ENCODE measurements at regions not wholly inside any gene's neighbourhood (a gene's known extent, or its start where the extent isn't known, plus 50 kb on each side); places are given as distances from the start of the nearest gene placed in this dataset.

DNA sequence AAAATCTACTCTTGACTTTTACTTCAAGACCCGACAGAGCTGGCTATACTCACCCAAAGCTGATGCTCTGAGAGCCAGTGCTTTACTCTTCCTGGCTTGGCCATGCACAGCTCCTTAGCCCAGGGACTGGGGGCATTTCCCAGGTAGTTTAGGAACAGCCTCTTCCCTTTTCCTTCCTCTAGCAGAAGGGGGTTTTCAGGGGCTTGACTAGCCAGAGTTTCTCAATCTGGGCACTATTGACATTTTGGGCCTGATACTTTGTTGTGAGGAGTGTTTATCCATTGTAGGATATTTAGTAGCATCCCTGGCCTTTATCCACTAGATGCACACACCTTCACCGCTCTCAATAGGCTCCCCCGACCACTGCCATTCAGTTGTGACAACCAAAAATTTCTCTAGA is 50.0 kb upstream of the RFX3 start:
- ATAC-seq (no peak), DNase-seq (no peak)
- no peaks in the 10 kb centered on the region for H3K36me3 ChIP-seq (ENCODE audit: low read depth)
- TF ChIP-seq, protein P1, sequence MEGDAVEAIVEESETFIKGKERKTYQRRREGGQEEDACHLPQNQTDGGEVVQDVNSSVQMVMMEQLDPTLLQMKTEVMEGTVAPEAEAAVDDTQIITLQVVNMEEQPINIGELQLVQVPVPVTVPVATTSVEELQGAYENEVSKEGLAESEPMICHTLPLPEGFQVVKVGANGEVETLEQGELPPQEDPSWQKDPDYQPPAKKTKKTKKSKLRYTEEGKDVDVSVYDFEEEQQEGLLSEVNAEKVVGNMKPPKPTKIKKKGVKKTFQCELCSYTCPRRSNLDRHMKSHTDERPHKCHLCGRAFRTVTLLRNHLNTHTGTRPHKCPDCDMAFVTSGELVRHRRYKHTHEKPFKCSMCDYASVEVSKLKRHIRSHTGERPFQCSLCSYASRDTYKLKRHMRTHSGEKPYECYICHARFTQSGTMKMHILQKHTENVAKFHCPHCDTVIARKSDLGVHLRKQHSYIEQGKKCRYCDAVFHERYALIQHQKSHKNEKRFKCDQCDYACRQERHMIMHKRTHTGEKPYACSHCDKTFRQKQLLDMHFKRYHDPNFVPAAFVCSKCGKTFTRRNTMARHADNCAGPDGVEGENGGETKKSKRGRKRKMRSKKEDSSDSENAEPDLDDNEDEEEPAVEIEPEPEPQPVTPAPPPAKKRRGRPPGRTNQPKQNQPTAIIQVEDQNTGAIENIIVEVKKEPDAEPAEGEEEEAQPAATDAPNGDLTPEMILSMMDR (IDR thresholded peaks at IDR 0.05), result no peak
- H3K4me1 ChIP-seq (ENCODE audit: low read depth), result no peaks in the 10 kb centered on the region
- intact Hi-C loops (cut with DNase I, micrococcal nuclease), result no loop called here
- peaks cover 10% of the 10 kb centered on the region for H3K9me3 ChIP-seq
- no peak overlapping the region for H3K4me3 ChIP-seq
